ENCODE measurements at regions not wholly inside any gene's neighbourhood (a gene's known extent, or its start where the extent isn't known, plus 50 kb on each side); places are given as distances from the start of the nearest gene placed in this dataset.

- TF ChIP-seq, protein P1, sequence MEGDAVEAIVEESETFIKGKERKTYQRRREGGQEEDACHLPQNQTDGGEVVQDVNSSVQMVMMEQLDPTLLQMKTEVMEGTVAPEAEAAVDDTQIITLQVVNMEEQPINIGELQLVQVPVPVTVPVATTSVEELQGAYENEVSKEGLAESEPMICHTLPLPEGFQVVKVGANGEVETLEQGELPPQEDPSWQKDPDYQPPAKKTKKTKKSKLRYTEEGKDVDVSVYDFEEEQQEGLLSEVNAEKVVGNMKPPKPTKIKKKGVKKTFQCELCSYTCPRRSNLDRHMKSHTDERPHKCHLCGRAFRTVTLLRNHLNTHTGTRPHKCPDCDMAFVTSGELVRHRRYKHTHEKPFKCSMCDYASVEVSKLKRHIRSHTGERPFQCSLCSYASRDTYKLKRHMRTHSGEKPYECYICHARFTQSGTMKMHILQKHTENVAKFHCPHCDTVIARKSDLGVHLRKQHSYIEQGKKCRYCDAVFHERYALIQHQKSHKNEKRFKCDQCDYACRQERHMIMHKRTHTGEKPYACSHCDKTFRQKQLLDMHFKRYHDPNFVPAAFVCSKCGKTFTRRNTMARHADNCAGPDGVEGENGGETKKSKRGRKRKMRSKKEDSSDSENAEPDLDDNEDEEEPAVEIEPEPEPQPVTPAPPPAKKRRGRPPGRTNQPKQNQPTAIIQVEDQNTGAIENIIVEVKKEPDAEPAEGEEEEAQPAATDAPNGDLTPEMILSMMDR (IDR thresholded peaks at IDR 0.05; ENCODE audit: insufficient read depth, low read depth, low read length, missing control alignments) = no peak
- no peak overlapping the region for H3K4me3 ChIP-seq (ENCODE audit: low read length)
These were observed 152.7 kb upstream of the ARHGAP28 start for GRCh38 chr18:6576718-6577375.

GRCh38 chr18:6578686-6579085 lies 150.8 kb upstream of the ARHGAP28 start:
- TF ChIP-seq, protein P1 (IDR thresholded peaks at IDR 0.05; ENCODE audit: insufficient read depth, low read depth, low read length, missing control alignments) = no peak
- DNase-seq (ENCODE audit: low read depth) = no peak
- H3K4me3 ChIP-seq (ENCODE audit: low read length) = no peak overlapping the region

More at GRCh38 chr18:6576718-6577375, 152.7 kb upstream of the ARHGAP28 start:
- no peak for DNase-seq (ENCODE audit: low read depth)

DNA sequence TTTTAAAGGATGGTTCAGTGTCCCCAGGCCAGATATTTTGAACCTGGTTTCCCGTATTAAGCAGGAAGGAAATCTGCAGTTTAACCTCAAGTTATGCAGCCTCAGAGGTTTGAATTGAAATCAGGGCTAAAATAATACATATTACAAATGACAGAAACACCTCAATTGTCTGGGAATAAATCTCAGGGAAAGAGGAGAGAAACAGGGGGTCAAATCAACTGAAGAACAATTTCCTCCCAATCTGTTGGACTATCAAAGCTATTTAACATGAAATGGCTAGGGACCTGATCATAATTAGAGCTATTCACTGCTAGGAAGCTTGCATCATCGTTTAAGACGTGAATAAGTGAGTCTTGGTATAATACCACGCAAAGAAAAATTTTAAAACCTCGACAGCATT lies 150.0 kb upstream of the ARHGAP28 start:
- H3K4me3 ChIP-seq (ENCODE audit: low read length) = no peak overlapping the region
- TF ChIP-seq, protein P1 (IDR thresholded peaks at IDR 0.05; ENCODE audit: insufficient read depth, low read depth, low read length, missing control alignments) = no peak
- no peak for DNase-seq (ENCODE audit: low read depth)

DNA sequence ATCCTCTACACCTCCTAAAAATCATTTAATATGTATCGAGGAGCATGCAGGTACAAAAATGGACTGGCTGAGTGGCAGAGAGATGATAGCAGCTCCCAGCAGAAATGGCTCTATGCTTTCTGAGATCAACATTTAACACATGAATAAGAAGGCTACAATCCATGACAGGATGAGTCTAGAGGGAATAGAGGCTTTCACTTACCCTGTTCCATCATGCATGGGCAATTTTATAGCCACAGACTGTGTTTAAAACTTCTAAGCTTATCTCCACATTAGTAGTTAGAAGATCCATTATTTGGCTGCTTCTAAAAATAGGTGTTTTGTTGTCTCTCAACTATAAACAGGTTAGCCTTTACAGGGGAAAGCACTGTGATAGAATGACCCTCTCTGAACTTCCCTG lies 149.1 kb upstream of the ARHGAP28 start:
- H3K4me3 ChIP-seq (ENCODE audit: low read length) = no peak overlapping the region
- DNase-seq (ENCODE audit: low read depth) = no peak
- TF ChIP-seq, protein P1 (IDR thresholded peaks at IDR 0.05; ENCODE audit: insufficient read depth, low read depth, low read length, missing control alignments) = no peak

DNA sequence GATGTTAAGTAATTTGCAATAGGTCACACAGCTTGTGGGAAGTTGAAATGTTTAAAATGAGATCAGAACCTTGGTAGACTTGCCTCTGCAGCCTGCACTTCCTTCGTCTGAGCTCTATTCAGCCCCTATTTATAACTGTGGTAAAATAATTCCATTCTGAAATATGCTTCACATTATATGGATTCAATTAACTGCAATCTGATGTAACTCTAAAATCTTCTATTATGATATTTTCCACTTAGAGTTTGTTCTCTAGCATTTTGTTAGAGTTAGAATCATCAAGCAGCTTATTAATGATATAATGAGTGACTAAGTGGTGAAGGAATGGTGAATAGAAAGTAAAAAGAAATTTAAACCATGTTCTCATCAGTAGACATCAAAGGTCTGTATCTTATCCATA lies 139.6 kb upstream of the ARHGAP28 start:
- H3K4me3 ChIP-seq (ENCODE audit: low read length) = no peak overlapping the region
- TF ChIP-seq, protein P1 (IDR thresholded peaks at IDR 0.05; ENCODE audit: insufficient read depth, low read depth, low read length, missing control alignments) = no peak

DNA sequence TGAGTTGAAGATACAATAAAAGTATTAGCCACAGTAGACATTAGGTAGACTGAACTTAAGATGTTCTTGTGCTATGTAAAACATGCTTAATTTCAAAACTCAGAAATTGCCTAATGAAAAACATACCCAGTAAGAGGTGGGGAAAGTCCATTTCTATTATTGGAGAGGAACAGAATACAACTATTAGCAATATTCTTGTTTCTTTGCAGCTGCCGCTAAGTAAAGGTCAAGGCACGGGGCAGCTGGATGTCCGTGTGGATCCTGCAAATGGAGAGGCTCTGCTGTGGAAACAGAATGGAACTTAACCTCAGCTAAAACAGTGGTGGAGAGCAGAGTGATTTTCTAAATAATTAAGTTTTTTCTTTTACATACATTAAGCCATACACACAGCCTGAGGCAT lies 139.2 kb upstream of the ARHGAP28 start:
- TF ChIP-seq, protein P1 (IDR thresholded peaks at IDR 0.05; ENCODE audit: insufficient read depth, low read depth, low read length, missing control alignments) = no peak
- H3K4me3 ChIP-seq (ENCODE audit: low read length) = no peak overlapping the region
- DNase-seq (ENCODE audit: low read depth) = no peak

More for the DNA sequence above, 139.6 kb upstream of the ARHGAP28 start:
- DNase-seq (ENCODE audit: low read depth) = no peak

GRCh38 chr18:6591491-6591890 lies 138.0 kb upstream of the ARHGAP28 start:
- TF ChIP-seq, protein P1 (IDR thresholded peaks at IDR 0.05; ENCODE audit: insufficient read depth, low read depth, low read length, missing control alignments) = no peak
- H3K4me3 ChIP-seq (ENCODE audit: low read length) = no peak overlapping the region
- no peak for DNase-seq (ENCODE audit: low read depth)
